Nephron progenitor cell (in vitro differentiated cells): ENCODE measurements at regions not wholly inside any gene's neighbourhood (a gene's known extent, or its start where the extent isn't known, plus 50 kb on each side); places are given as distances from the start of the nearest gene placed in this dataset.

Experiments used
- DNase-seq: peaks from one replicate; pipeline ENCODE4 v3.0.0; 2021
- H3K27ac Mint-ChIP-seq: 2 replicates; pipeline ENCODE4 v1.8.0; 2021; ENCODE audit warnings: mild to moderate bottlenecking, moderate library complexity, mixed read lengths
- H3K27me3 Mint-ChIP-seq: 2 replicates; pipeline ENCODE4 v1.8.0; 2021; ENCODE audit warnings: mild to moderate bottlenecking, low read depth, mixed read lengths; ENCODE audit not compliant: poor library complexity
- H3K36me3 Mint-ChIP-seq: 2 replicates; pipeline ENCODE4 v1.8.0; 2021; ENCODE audit warnings: low read depth, mixed read lengths
- H3K4me1 Mint-ChIP-seq: 2 replicates; pipeline ENCODE4 v1.8.0; 2021; ENCODE audit warnings: mixed read lengths
- H3K4me3 Mint-ChIP-seq: 2 replicates; pipeline ENCODE4 v1.8.0; 2021; ENCODE audit warnings: mild to moderate bottlenecking, moderate library complexity, mixed read lengths
- H3K9me3 Mint-ChIP-seq: 2 replicates; pipeline ENCODE4 v1.8.0; 2021; ENCODE audit warnings: mild to moderate bottlenecking, moderate library complexity, mixed read lengths
- TF ChIP-seq, protein P1 (sequence below): fragments of 200-600 bp; sonication (generic); IDR thresholded peaks from 2 replicates; pipeline ENCODE4 v1.5.0; 2021; ENCODE audit warnings: antibody characterized with exemption

DNA sequence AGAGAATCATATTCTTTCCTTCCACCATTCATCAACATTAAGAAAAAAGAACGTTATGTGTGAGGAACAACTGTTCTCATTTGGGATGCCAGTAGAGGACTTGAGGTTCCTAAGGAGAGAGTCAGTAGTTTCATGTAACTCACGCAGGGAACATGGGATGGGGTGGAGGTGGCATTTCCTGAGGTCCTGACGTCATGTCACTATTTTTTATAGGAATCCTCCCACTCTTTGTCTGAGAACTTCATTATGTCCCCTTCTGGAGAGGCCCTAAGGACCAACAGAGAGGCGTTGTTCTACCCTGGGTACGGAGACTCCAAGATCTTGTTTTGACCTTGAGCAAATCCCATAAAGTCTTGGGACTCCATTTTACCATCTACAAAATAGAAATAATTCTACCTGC, 211.7 kb upstream of the SOX9 start:
- TF ChIP-seq, protein P1, sequence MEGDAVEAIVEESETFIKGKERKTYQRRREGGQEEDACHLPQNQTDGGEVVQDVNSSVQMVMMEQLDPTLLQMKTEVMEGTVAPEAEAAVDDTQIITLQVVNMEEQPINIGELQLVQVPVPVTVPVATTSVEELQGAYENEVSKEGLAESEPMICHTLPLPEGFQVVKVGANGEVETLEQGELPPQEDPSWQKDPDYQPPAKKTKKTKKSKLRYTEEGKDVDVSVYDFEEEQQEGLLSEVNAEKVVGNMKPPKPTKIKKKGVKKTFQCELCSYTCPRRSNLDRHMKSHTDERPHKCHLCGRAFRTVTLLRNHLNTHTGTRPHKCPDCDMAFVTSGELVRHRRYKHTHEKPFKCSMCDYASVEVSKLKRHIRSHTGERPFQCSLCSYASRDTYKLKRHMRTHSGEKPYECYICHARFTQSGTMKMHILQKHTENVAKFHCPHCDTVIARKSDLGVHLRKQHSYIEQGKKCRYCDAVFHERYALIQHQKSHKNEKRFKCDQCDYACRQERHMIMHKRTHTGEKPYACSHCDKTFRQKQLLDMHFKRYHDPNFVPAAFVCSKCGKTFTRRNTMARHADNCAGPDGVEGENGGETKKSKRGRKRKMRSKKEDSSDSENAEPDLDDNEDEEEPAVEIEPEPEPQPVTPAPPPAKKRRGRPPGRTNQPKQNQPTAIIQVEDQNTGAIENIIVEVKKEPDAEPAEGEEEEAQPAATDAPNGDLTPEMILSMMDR = no peak
- H3K4me1 Mint-ChIP-seq = no peaks in the 10 kb centered on the region
- no peak for DNase-seq
- no peak overlapping the region for H3K4me3 Mint-ChIP-seq
- no peak overlapping the region for H3K27ac Mint-ChIP-seq
- peaks cover 6% of the 10 kb centered on the region for H3K9me3 Mint-ChIP-seq
- H3K36me3 Mint-ChIP-seq = no peaks in the 10 kb centered on the region
- H3K27me3 Mint-ChIP-seq = peaks cover 8% of the 10 kb centered on the region

DNA sequence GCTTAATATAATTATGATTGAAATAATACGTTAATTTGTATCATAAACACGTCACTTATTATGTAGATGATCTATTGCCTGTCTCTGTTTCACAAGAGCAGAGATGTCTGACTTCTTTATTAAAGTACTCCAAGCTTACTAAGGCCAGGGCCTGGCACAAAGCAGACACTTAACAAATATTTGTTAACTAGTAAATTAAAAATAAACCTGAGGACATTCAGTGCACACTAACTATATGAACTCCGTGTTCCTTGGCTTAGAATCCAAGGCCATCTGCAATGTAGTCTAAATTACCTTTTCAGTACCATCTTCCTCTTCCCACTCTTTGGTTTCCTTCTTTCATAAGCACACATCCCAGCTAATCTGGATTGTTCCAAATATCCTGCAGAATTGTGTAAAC, 210.8 kb upstream of the SOX9 start:
- no peak for DNase-seq
- Mint-ChIP-seq H3K4me1 (no peaks in the 10 kb centered on the region), H3K9me3 (no peaks in the 10 kb centered on the region), H3K36me3 (no peaks in the 10 kb centered on the region), H3K4me3 (no peak overlapping the region), H3K27ac (no peak overlapping the region), H3K27me3 (peaks cover 8% of the 10 kb centered on the region)
- TF ChIP-seq, protein P1 = no peak

DNA sequence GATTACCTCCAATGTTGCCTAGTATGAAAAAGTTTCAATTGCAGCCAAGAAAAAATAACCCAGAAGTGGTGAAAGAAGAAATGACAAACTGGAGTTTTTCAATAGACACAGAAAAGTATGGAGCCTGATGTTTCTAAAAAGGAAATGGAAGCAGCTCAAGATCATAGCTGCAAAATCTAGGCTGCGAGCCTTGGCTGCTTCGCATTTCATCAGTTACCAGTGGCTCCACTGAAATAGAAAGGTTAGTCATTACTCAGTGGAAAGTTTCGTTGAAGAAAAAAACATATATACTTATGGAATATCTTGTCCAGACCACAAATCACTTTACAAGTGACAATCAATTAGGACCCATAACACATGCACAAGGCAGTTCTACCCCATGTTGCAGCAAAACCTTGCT, 206.8 kb upstream of the SOX9 start:
- H3K4me3 Mint-ChIP-seq = no peak overlapping the region
- H3K27me3 Mint-ChIP-seq = peaks cover 14% of the 10 kb centered on the region
- H3K9me3 Mint-ChIP-seq = no peaks in the 10 kb centered on the region
- H3K4me1 Mint-ChIP-seq = no peaks in the 10 kb centered on the region
- TF ChIP-seq, protein P1 = no peak
- no peak overlapping the region for H3K27ac Mint-ChIP-seq
- H3K36me3 Mint-ChIP-seq = no peaks in the 10 kb centered on the region
- DNase-seq = no peak

DNA sequence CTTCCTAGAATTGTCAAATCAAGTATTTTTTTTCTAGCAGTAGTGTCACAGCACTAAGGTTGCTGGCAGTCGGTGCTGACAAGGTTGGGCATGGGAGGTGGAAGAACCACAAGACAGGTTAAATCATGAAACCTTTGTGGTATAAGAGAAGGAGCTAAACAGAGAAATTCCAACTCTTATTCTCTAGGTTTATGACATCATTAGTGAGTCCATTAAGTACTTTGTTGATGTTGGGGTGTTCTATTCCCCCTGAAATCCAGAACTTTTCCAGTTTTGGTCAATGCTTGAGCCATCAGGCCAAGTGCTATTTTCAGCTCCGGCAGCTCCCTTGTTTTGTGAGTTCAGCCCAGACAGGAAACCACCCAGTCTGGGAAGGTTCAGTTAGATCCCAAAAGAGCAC, 206.0 kb upstream of the SOX9 start:
- H3K4me3 Mint-ChIP-seq = no peak overlapping the region
- H3K27ac Mint-ChIP-seq = no peak overlapping the region
- DNase-seq = no peak
- TF ChIP-seq, protein P1 = no peak
- H3K36me3 Mint-ChIP-seq = no peaks in the 10 kb centered on the region
- no peaks in the 10 kb centered on the region for H3K4me1 Mint-ChIP-seq
- no peaks in the 10 kb centered on the region for H3K9me3 Mint-ChIP-seq
- H3K27me3 Mint-ChIP-seq = peaks cover 14% of the 10 kb centered on the region

DNA sequence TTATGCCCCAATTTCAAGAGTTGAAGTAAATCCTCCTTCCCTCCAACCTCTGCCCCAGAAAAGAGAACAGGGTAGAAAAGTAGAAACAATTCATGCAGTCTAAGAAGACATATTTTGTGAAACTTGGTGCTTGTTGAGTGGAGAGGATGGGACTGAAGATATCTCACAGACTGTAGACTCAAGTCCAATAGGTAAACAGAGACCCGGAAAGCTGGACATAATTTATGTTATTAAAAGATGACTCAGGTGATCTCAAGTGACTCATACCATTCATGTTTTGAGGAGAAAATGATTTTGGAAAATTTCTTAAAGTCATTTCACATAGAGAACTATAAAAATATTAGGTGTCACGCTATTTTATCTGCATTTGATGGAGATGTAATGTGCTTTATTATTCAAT, 203.1 kb upstream of the SOX9 start:
- Mint-ChIP-seq H3K36me3 (no peaks in the 10 kb centered on the region), H3K4me1 (peaks cover 11% of the 10 kb centered on the region), H3K27me3 (peaks cover 11% of the 10 kb centered on the region), H3K4me3 (no peak overlapping the region), H3K27ac (no peak overlapping the region), H3K9me3 (no peaks in the 10 kb centered on the region)
- no peak for DNase-seq
- TF ChIP-seq, protein P1 = no peak

DNA sequence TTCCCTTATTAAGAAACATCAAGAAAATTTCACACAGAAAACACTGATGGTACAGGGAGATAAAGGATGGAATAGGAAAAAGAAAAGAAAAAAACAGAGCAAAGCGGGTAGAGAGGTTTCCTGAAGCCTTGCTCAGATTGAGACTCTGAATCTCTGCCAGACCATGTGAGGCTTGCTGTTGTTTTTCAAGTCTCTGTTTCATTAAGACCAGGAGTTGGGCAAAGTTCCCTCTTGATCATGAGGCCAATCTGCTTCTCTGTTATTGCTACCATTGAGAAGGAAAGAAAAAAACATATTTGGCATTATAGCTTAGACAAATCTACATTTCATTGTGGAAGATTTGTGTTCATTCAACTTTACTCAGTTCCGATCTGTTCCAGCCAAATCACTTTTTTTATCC, 201.6 kb upstream of the SOX9 start:
- Mint-ChIP-seq H3K36me3 (no peaks in the 10 kb centered on the region), H3K27ac (no peak overlapping the region), H3K4me1 (peaks cover 11% of the 10 kb centered on the region), H3K9me3 (no peaks in the 10 kb centered on the region), H3K4me3 (no peak overlapping the region), H3K27me3 (peaks cover 11% of the 10 kb centered on the region)
- TF ChIP-seq, protein P1 = no peak
- DNase-seq = no peak
